Gastroesophageal sphincter (tissue), 2 donors: ENCODE measurements at regions not wholly inside any gene's neighbourhood (a gene's known extent, or its start where the extent isn't known, plus 50 kb on each side); places are given as distances from the start of the nearest gene placed in this dataset.

ENCODE experiments used
- EP300 ChIP-seq: sonication (generic); formaldehyde crosslinking; IDR thresholded peaks from one replicate; pipeline ENCODE4 v1.6.1; 2017; ENCODE audit warnings: antibody characterized with exemption, mild to moderate bottlenecking
- POLR2A ChIP-seq, 2 donors: fragments of 450-650 bp; IDR thresholded peaks; one replicate each; pipeline ENCODE4 v1.6.1; 2017; ENCODE audit warnings: antibody characterized with exemption in 2 of 2, mild to moderate bottlenecking in 2 of 2, moderate library complexity in 1 of 2

GRCh38 chr20:8079976-8080375 lies 52.1 kb upstream of the PLCB1 start:
- no peak for TF ChIP-seq POLR2A (IDR thresholded peaks at IDR 0.05)
- no peak for TF ChIP-seq EP300
